Spleen (tissue), 11 donors: ENCODE measurements at regions not wholly inside any gene's neighbourhood (a gene's known extent, or its start where the extent isn't known, plus 50 kb on each side); places are given as distances from the start of the nearest gene placed in this dataset.

Experiments used
- DNase-seq: peaks from one replicate; pipeline ENCODE4 v3.0.0-alpha.2; 2020
- H3K27ac ChIP-seq, 8 donors: fragments of 200-600 bp; sonication (generic) in 7 of 8; 1 replicate in 4 of 8; 2 replicates in 4 of 8; pipeline versions ENCODE4 v1.5.0 to v1.8.0; 2016 to 2021; ENCODE audit warnings: inconsistent platforms in 4 of 8, mild to moderate bottlenecking in 4 of 8, moderate library complexity in 1 of 8
- H3K27me3 ChIP-seq, 7 donors: fragments of 200-600 bp; sonication (generic) in 6 of 7; replicated peaks in 1 of 7; 1 replicate in 4 of 7; 2 replicates in 3 of 7; pipeline versions ENCODE4 v1.5.0 to v1.8.0; 2016 to 2021; ENCODE audit warnings: inconsistent platforms in 3 of 7, mild to moderate bottlenecking in 1 of 7
- H3K36me3 ChIP-seq, 6 donors: fragments of 200-600 bp; sonication (generic) in 5 of 6; 1 replicate in 4 of 6; 2 replicates in 2 of 6; pipeline versions ENCODE4 v1.5.0 to v1.8.0; 2016 to 2021; ENCODE audit warnings: inconsistent platforms in 2 of 6
- H3K4me1 ChIP-seq, 6 donors: fragments of 200-600 bp; sonication (generic) in 5 of 6; 1 replicate in 3 of 6; 2 replicates in 3 of 6; pipeline versions ENCODE4 v1.5.0 to v1.8.0; 2016 to 2021; ENCODE audit warnings: inconsistent platforms in 3 of 6
- H3K4me3 ChIP-seq, 8 donors: fragments of 200-600 bp; sonication (generic) in 7 of 8; 1 replicate in 4 of 8; 2 replicates in 4 of 8; pipeline versions ENCODE4 v1.5.0 to v1.8.0; 2016 to 2021; ENCODE audit warnings: inconsistent platforms in 4 of 8, mild to moderate bottlenecking in 4 of 8, moderate library complexity in 2 of 8
- H3K9me3 ChIP-seq, 8 donors: fragments of 200-600 bp; sonication (generic) in 7 of 8; 1 replicate in 4 of 8; 2 replicates in 4 of 8; pipeline versions ENCODE4 v1.5.0 to v1.8.0; 2016 to 2021; ENCODE audit warnings: inconsistent platforms in 4 of 8
- CTCF ChIP-seq, 11 experiments: fragments of 200-600 bp in 7 of 11; fragments of 450-650 bp in 4 of 11; sonication (generic) in 4 of 11; IDR thresholded peaks in 8 of 11; conservative IDR thresholded peaks in 3 of 11; 1 replicate in 7 of 11; 2 replicates in 4 of 11; pipeline versions ENCODE4 v1.4.0 to v1.8.0; 2016 to 2021; ENCODE audit warnings: antibody characterized with exemption in 11 of 11, inconsistent platforms in 4 of 11, mild to moderate bottlenecking in 1 of 11
- POLR2A ChIP-seq, 3 donors: fragments of 450-650 bp; IDR thresholded peaks; one replicate each; pipeline ENCODE4 v1.5.1; 2017; ENCODE audit warnings: antibody characterized with exemption in 3 of 3, mild to moderate bottlenecking in 1 of 3
- POLR2AphosphoS5 ChIP-seq, 3 donors: sonication (generic); formaldehyde crosslinking; IDR thresholded peaks; one replicate each; pipeline ENCODE4 v1.5.1; 2017; ENCODE audit warnings: antibody characterized with exemption in 3 of 3
- WGBS, 5 donors: extraction: QIAGEN DNeasy Blood & Tissue Kit in 3 of 5; methylation state at CpG; one replicate each; pipeline versions ENCODE4 v1.1.5 to v1.1.7; 2013 to 2018; 5-methylcytosine and 5-hydroxymethylcytosine counted together
- intact Hi-C: fragments of 100-400 bp; cut with DNase I; formaldehyde crosslinking; loops from one replicate; pipeline ENCODE4 v1.15.0; 2023; ENCODE audit warnings: low total_unique reads
- donor health status: healthy with polysubstance abuse.
- donor health status: DM: no; HTN: no; CAD: no; lungs with moderate emphysema.
- donor health status: DM: no; HTN: no; CAD: no.
- donor health status: Bipolar disorder and iron deficiency.
- donor health status: healthy.
- donor health status: DM: no; HTN: no; CAD: no.
- donor health status: DM: yes; HTN: yes; CAD: no.

- H3K27ac ChIP-seq: no peak overlapping the region
- intact Hi-C loops: no loop called here
- no peak overlapping the region for H3K4me3 ChIP-seq
- H3K4me1 ChIP-seq: no peaks in the 10 kb centered on the region
- WGBS, 5 donors: 80 to 91% (median 84%) methylated on average over 5 of the region's 5 CpGs
- H3K9me3 ChIP-seq: no peaks in the 10 kb centered on the region
- H3K36me3 ChIP-seq: no peaks in the 10 kb centered on the region
- TF ChIP-seq POLR2A (IDR thresholded peaks at IDR 0.05) (no peak), POLR2AphosphoS5 (IDR thresholded peaks at IDR 0.05) (no peak), CTCF (IDR thresholded peaks at IDR 0.05 in 8 of 11, conservative IDR thresholded peaks at IDR 0.05 in 3 of 11) (no peak)
- H3K27me3 ChIP-seq: no peaks in the 10 kb centered on the region
- DNase-seq: peak; percentile 58
These were observed 372.7 kb downstream of the CHSY3 start for GRCh38 chr5:130277002-130277401.

- intact Hi-C loops: no loop called here
- no peaks in the 10 kb centered on the region for H3K4me1 ChIP-seq
- WGBS, 5 donors: 78 to 94% (median 87%) methylated on average over 2 of the region's 2 CpGs
These were observed 368.6 kb downstream of the CHSY3 start for GRCh38 chr5:130272837-130273236.

GRCh38 chr5:130270786-130271185 lies 366.5 kb downstream of the CHSY3 start:
- no peaks in the 10 kb centered on the region for H3K36me3 ChIP-seq
- TF ChIP-seq CTCF (IDR thresholded peaks at IDR 0.05 in 8 of 11, conservative IDR thresholded peaks at IDR 0.05 in 3 of 11) (no peak), POLR2A (IDR thresholded peaks at IDR 0.05) (no peak), POLR2AphosphoS5 (IDR thresholded peaks at IDR 0.05) (no peak)
- DNase-seq: no peak

More at GRCh38 chr5:130272837-130273236, 368.6 kb downstream of the CHSY3 start:
- Histone ChIP-seq H3K4me3 (no peak overlapping the region), H3K27me3 (no peaks in the 10 kb centered on the region), H3K27ac (no peak overlapping the region), H3K9me3 (no peaks in the 10 kb centered on the region), H3K36me3 (no peaks in the 10 kb centered on the region)
- no peak for TF ChIP-seq POLR2AphosphoS5 (IDR thresholded peaks at IDR 0.05)
- no peak for DNase-seq

GRCh38 chr5:130268489-130268888 lies 364.2 kb downstream of the CHSY3 start:
- no peak for TF ChIP-seq POLR2A (IDR thresholded peaks at IDR 0.05)
- no peak for TF ChIP-seq CTCF (IDR thresholded peaks at IDR 0.05 in 8 of 11, conservative IDR thresholded peaks at IDR 0.05 in 3 of 11)
- TF ChIP-seq POLR2AphosphoS5 (IDR thresholded peaks at IDR 0.05): no peak
- 60 to 67% (median 65%) methylated on average over 2 of the region's 2 CpGs for WGBS, 5 donors
- no peak for DNase-seq
- Histone ChIP-seq H3K27me3 (no peaks in the 10 kb centered on the region), H3K27ac (no peak overlapping the region), H3K9me3 (no peaks in the 10 kb centered on the region), H3K4me1 (no peaks in the 10 kb centered on the region), H3K36me3 (no peaks in the 10 kb centered on the region), H3K4me3 (no peak overlapping the region)
- intact Hi-C loops: no loop called here

More at GRCh38 chr5:130270786-130271185, 366.5 kb downstream of the CHSY3 start:
- H3K4me1 ChIP-seq: no peaks in the 10 kb centered on the region
- H3K4me3 ChIP-seq: no peak overlapping the region
- no peaks in the 10 kb centered on the region for H3K9me3 ChIP-seq
- H3K27me3 ChIP-seq: no peaks in the 10 kb centered on the region
- intact Hi-C loops: no loop called here
- no peak overlapping the region for H3K27ac ChIP-seq

- no peak overlapping the region for H3K4me3 ChIP-seq
- no peak overlapping the region for H3K27ac ChIP-seq
- no peaks in the 10 kb centered on the region for H3K27me3 ChIP-seq
- no peaks in the 10 kb centered on the region for H3K36me3 ChIP-seq
- H3K9me3 ChIP-seq: no peaks in the 10 kb centered on the region
- no peak for TF ChIP-seq POLR2A (IDR thresholded peaks at IDR 0.05)
- no peak for TF ChIP-seq POLR2AphosphoS5 (IDR thresholded peaks at IDR 0.05)
- no peak for TF ChIP-seq CTCF (IDR thresholded peaks at IDR 0.05 in 8 of 11, conservative IDR thresholded peaks at IDR 0.05 in 3 of 11)
- intact Hi-C loops: no loop called here
- no peaks in the 10 kb centered on the region for H3K4me1 ChIP-seq
- WGBS, 5 donors: 89 to 96% (median 92%) methylated on average over 2 of the region's 2 CpGs
- DNase-seq: no peak
These were observed 363.7 kb downstream of the CHSY3 start for GRCh38 chr5:130267926-130268325.
